SU-DHL-6 (cell line): ENCODE measurements at regions not wholly inside any gene's neighbourhood (a gene's known extent, or its start where the extent isn't known, plus 50 kb on each side); places are given as distances from the start of the nearest gene placed in this dataset.

ENCODE experiments used
- H2AFZ ChIP-seq: fragments of 200-600 bp; sonication (generic); 2 replicates; pipeline ENCODE4 v1.6.1; 2014; ENCODE audit warnings: low read depth, mild to moderate bottlenecking, moderate library complexity, mixed read lengths, antibody characterized with exemption, low read length; ENCODE audit not compliant: severe bottlenecking
- H3F3A ChIP-seq: fragments of 200-600 bp; shearing (Covaris generic); 2 replicates; pipeline ENCODE4 v1.6.0; 2016; ENCODE audit warnings: antibody characterized with exemption, mild to moderate bottlenecking; ENCODE audit not compliant: insufficient read depth
- H3K27ac ChIP-seq: fragments of 200-600 bp; sonication (generic); 2 replicates; pipeline ENCODE4 v1.5.1; 2016; ENCODE audit warnings: low read depth, mild to moderate bottlenecking, low read length, moderate library complexity, mixed read lengths
- H3K27me3 ChIP-seq: fragments of 200-600 bp; sonication (generic), shearing (Covaris generic); 2 replicates; pipeline ENCODE4 v1.6.0; 2014; ENCODE audit warnings: mild to moderate bottlenecking, low read length
- H3K36me3 ChIP-seq: fragments of 200-600 bp; sonication (generic); 2 replicates; pipeline ENCODE4 v1.6.1; 2014; ENCODE audit warnings: mild to moderate bottlenecking, low read length, mixed read lengths
- H3K4me2 ChIP-seq: fragments of 300-600, 200-600 bp; shearing (Covaris generic), sonication (generic); 2 replicates; pipeline ENCODE4 v1.6.0; 2014; ENCODE audit warnings: low read length, low read depth, mild to moderate bottlenecking; ENCODE audit not compliant: poor library complexity, severe bottlenecking
- H3K4me3 ChIP-seq: fragments of 200-600 bp; sonication (generic); 2 replicates; pipeline ENCODE4 v1.5.1; 2014; ENCODE audit warnings: antibody characterized with exemption, low read length, mild to moderate bottlenecking, mixed read lengths; ENCODE audit not compliant: insufficient read depth, poor library complexity, severe bottlenecking
- H3K79me2 ChIP-seq: fragments of 200-600 bp; sonication (generic); 2 replicates; pipeline ENCODE4 v1.6.1; 2014; ENCODE audit warnings: mild to moderate bottlenecking, low read length, moderate library complexity; ENCODE audit not compliant: insufficient read depth
- H3K9ac ChIP-seq: fragments of 200-600 bp; sonication (generic); 2 replicates; pipeline ENCODE4 v1.7.0; 2014; ENCODE audit warnings: mild to moderate bottlenecking, low read length
- H3K9me2 ChIP-seq: fragments of 200-600 bp; sonication (generic); replicated peaks from 2 replicates; pipeline ENCODE4 v1.6.1; 2014; ENCODE audit warnings: low read length; ENCODE audit not compliant: insufficient read depth
- H3K9me3 ChIP-seq: fragments of 200-600 bp; sonication (generic); 2 replicates; pipeline ENCODE4 v1.6.1; 2014; ENCODE audit warnings: low read length, mixed read lengths; ENCODE audit not compliant: insufficient read depth
- H4K20me1 ChIP-seq: fragments of 200-600 bp; sonication (generic); 2 replicates; pipeline ENCODE4 v1.6.1; 2014; ENCODE audit warnings: low read depth, mild to moderate bottlenecking, antibody characterized with exemption, low read length, moderate library complexity, mixed read lengths
- CTCF ChIP-seq: fragments of 200-600 bp; sonication (generic); IDR thresholded peaks from one replicate; pipeline ENCODE4 v1.5.1; 2017; ENCODE audit warnings: antibody characterized with exemption, mild to moderate bottlenecking, low read length, moderate library complexity; ENCODE audit not compliant: insufficient read depth, poor library complexity, severe bottlenecking
- EZH2phosphoT487 ChIP-seq: fragments of 200-600 bp; sonication (generic), shearing (Covaris generic); conservative IDR thresholded peaks from 2 replicates; pipeline ENCODE4 v1.6.1; 2018; ENCODE audit warnings: mild to moderate bottlenecking, antibody characterized with exemption, low read length, moderate library complexity, mixed read lengths

GRCh38 chr3:87128006-87128405 lies 99.1 kb upstream of the CHMP2B start:
- Histone ChIP-seq H3K27ac (no peak overlapping the region), H3K4me2 (no peak overlapping the region), H3K36me3 (no peaks in the 10 kb centered on the region), H3K9me3 (no peaks in the 10 kb centered on the region), H3F3A (no peaks in the 10 kb centered on the region), H4K20me1 (no peaks in the 10 kb centered on the region), H2AFZ (no peak overlapping the region), H3K79me2 (no peaks in the 10 kb centered on the region), H3K9me2 (no peaks in the 10 kb centered on the region), H3K27me3 (no peaks in the 10 kb centered on the region), H3K4me3 (no peak overlapping the region), H3K9ac (no peak overlapping the region)
- TF ChIP-seq CTCF (no peak), EZH2phosphoT487 (no peak)

GRCh38 chr3:87127281-87127680 lies 99.8 kb upstream of the CHMP2B start:
- Histone ChIP-seq H3K27ac (no peak overlapping the region), H3K27me3 (no peaks in the 10 kb centered on the region), H3F3A (no peaks in the 10 kb centered on the region), H3K9me3 (no peaks in the 10 kb centered on the region), H3K9ac (no peak overlapping the region), H3K9me2 (no peaks in the 10 kb centered on the region), H2AFZ (no peak overlapping the region), H3K4me2 (no peak overlapping the region), H4K20me1 (no peaks in the 10 kb centered on the region), H3K36me3 (no peaks in the 10 kb centered on the region), H3K79me2 (no peaks in the 10 kb centered on the region), H3K4me3 (no peak overlapping the region)
- TF ChIP-seq EZH2phosphoT487 (no peak), CTCF (no peak)

GRCh38 chr3:87126321-87126720 lies 100.8 kb upstream of the CHMP2B start:
- H4K20me1 ChIP-seq = no peaks in the 10 kb centered on the region
- no peak overlapping the region for H3K9ac ChIP-seq
- no peaks in the 10 kb centered on the region for H3F3A ChIP-seq
- no peak overlapping the region for H2AFZ ChIP-seq
- H3K36me3 ChIP-seq = no peaks in the 10 kb centered on the region
- H3K4me2 ChIP-seq = no peak overlapping the region
- no peaks in the 10 kb centered on the region for H3K9me3 ChIP-seq
- no peaks in the 10 kb centered on the region for H3K79me2 ChIP-seq
- no peak for TF ChIP-seq CTCF
- H3K4me3 ChIP-seq = no peak overlapping the region
- H3K27me3 ChIP-seq = no peaks in the 10 kb centered on the region
- H3K9me2 ChIP-seq = no peaks in the 10 kb centered on the region
- no peak overlapping the region for H3K27ac ChIP-seq

- no peak for TF ChIP-seq CTCF
- no peak for TF ChIP-seq EZH2phosphoT487
- H3K9ac ChIP-seq = no peak overlapping the region
- H3K9me3 ChIP-seq = no peaks in the 10 kb centered on the region
- H3K4me3 ChIP-seq = no peak overlapping the region
- H2AFZ ChIP-seq = no peak overlapping the region
- H3K27me3 ChIP-seq = no peaks in the 10 kb centered on the region
- no peaks in the 10 kb centered on the region for H3F3A ChIP-seq
- H4K20me1 ChIP-seq = no peaks in the 10 kb centered on the region
- H3K36me3 ChIP-seq = no peaks in the 10 kb centered on the region
- H3K9me2 ChIP-seq = 0 out of 2 replicates have a peak, but pooled peaks cover 5% of the 10 kb centered on the region
- no peak overlapping the region for H3K27ac ChIP-seq
- H3K79me2 ChIP-seq = no peaks in the 10 kb centered on the region
- no peak overlapping the region for H3K4me2 ChIP-seq
Measured at GRCh38 chr3:87125116-87125515, 102.0 kb upstream of the CHMP2B start.
